Osteoblast (primary cell): ENCODE measurements at regions not wholly inside any gene's neighbourhood (a gene's known extent, or its start where the extent isn't known, plus 50 kb on each side); places are given as distances from the start of the nearest gene placed in this dataset.

Experiments used
- DNase-seq: peaks from one replicate; pipeline ENCODE4 v3.0.0; 2011; ENCODE audit warnings: low spot score, mixed read lengths; ENCODE audit not compliant: insufficient read length; ENCODE audit errors: missing footprints
- H2AFZ ChIP-seq: 2 replicates; pipeline ENCODE4 v1.6.0; 2011; ENCODE audit warnings: mild to moderate bottlenecking, low read length
- H3K27ac ChIP-seq: 2 replicates; pipeline ENCODE4 v1.5.1; 2011; ENCODE audit warnings: mild to moderate bottlenecking, low read depth, low read length, moderate library complexity
- H3K27me3 ChIP-seq: 2 replicates; pipeline ENCODE4 v1.6.0; 2012; ENCODE audit warnings: mild to moderate bottlenecking, control low read depth, inconsistent platforms, low read length, moderate library complexity; ENCODE audit not compliant: insufficient read depth
- H3K36me3 ChIP-seq: 2 replicates; pipeline ENCODE4 v1.5.1; 2011; ENCODE audit warnings: mild to moderate bottlenecking, low read length, control low read depth, moderate library complexity; ENCODE audit not compliant: insufficient read depth
- H3K4me1 ChIP-seq: 2 replicates; pipeline ENCODE4 v1.5.1; 2011; ENCODE audit warnings: mild to moderate bottlenecking, low read length, control low read depth, moderate library complexity; ENCODE audit not compliant: insufficient read depth
- H3K4me2 ChIP-seq: 2 replicates; pipeline ENCODE4 v1.6.0; 2011; ENCODE audit warnings: mild to moderate bottlenecking, low read length; ENCODE audit not compliant: insufficient read depth
- H3K4me3 ChIP-seq: fragments of 200-600 bp; sonication (generic); 3 replicates; pipeline ENCODE4 v1.5.1; 2012; ENCODE audit warnings: mild to moderate bottlenecking, low read length, inconsistent platforms; ENCODE audit not compliant: insufficient read depth
- H3K79me2 ChIP-seq: 2 replicates; pipeline ENCODE4 v1.6.0; 2012; ENCODE audit warnings: mild to moderate bottlenecking, low read length, control low read depth, inconsistent platforms; ENCODE audit not compliant: insufficient read depth
- H3K9me3 ChIP-seq: 2 replicates; pipeline ENCODE4 v1.5.1; 2011; ENCODE audit warnings: low read depth, low read length, control low read depth
- H4K20me1 ChIP-seq: 2 replicates; pipeline ENCODE4 v1.6.0; 2012; ENCODE audit warnings: mild to moderate bottlenecking, low read length, control low read depth; ENCODE audit not compliant: insufficient read depth
- TF ChIP-seq, protein P1 (sequence below): IDR thresholded peaks from 2 replicates; pipeline ENCODE4 v1.5.1; 2011; ENCODE audit warnings: mild to moderate bottlenecking, low read depth, low read length, moderate library complexity; ENCODE audit errors: extremely low read depth

GRCh38 chr18:25503567-25504081 lies 151.7 kb upstream of the ZNF521 start:
- Histone ChIP-seq H3K27me3 (no peaks in the 10 kb centered on the region), H3K9me3 (no peaks in the 10 kb centered on the region), H3K4me2 (peak overlapping the region; percentile 93), H3K4me3 (peak overlapping the region; percentile 70), H3K4me1 (no peaks in the 10 kb centered on the region), H2AFZ (peak overlapping the region; percentile 98), H3K27ac (no peak overlapping the region), H4K20me1 (no peaks in the 10 kb centered on the region), H3K79me2 (no peaks in the 10 kb centered on the region), H3K36me3 (no peaks in the 10 kb centered on the region)
- TF ChIP-seq, protein P1, sequence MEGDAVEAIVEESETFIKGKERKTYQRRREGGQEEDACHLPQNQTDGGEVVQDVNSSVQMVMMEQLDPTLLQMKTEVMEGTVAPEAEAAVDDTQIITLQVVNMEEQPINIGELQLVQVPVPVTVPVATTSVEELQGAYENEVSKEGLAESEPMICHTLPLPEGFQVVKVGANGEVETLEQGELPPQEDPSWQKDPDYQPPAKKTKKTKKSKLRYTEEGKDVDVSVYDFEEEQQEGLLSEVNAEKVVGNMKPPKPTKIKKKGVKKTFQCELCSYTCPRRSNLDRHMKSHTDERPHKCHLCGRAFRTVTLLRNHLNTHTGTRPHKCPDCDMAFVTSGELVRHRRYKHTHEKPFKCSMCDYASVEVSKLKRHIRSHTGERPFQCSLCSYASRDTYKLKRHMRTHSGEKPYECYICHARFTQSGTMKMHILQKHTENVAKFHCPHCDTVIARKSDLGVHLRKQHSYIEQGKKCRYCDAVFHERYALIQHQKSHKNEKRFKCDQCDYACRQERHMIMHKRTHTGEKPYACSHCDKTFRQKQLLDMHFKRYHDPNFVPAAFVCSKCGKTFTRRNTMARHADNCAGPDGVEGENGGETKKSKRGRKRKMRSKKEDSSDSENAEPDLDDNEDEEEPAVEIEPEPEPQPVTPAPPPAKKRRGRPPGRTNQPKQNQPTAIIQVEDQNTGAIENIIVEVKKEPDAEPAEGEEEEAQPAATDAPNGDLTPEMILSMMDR = no peak
- DNase-seq = peak; percentile 72

DNA sequence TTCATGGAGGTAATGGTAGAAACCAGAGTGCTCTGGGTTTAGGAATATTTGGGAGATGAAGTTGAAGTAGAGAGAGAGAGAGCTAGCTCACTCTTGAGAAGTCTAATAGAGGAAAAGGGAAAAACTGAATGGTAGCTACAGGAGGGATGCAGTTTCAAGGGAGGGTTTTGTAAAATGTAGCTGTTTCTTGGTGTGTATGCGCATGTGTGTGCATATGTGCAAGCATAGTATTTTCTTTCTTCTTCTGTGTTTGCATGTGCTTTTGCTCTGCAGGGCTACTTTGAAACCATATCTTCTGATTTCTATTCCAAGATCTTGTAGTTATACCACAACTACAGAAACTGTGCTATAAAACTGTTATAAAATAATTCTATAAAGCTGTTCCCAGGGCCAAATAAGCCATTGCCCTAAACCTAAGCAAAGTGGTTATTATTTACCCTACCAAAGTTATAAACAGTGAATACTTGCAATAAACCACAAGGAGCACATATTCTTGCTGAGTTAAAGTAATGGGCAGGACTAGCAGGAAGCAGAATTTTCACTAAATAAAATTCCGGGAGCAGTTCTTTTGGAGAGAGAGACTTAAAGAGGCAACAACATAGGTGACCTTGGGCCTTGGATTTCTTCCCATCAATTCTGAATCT lies 145.3 kb upstream of the ZNF521 start:
- H4K20me1 ChIP-seq = no peaks in the 10 kb centered on the region
- TF ChIP-seq, protein P1 = no peak
- no peaks in the 10 kb centered on the region for H3K79me2 ChIP-seq

GRCh38 chr18:25496544-25496943 lies 144.6 kb upstream of the ZNF521 start:
- H3K4me1 ChIP-seq = no peaks in the 10 kb centered on the region
- no peak overlapping the region for H3K4me3 ChIP-seq
- no peak overlapping the region for H3K27ac ChIP-seq
- no peak overlapping the region for H3K4me2 ChIP-seq
- H3K79me2 ChIP-seq = no peaks in the 10 kb centered on the region
- no peak for DNase-seq
- no peaks in the 10 kb centered on the region for H3K9me3 ChIP-seq
- no peaks in the 10 kb centered on the region for H4K20me1 ChIP-seq
- H2AFZ ChIP-seq = no peak overlapping the region
- no peaks in the 10 kb centered on the region for H3K27me3 ChIP-seq
- TF ChIP-seq, protein P1 = no peak
- no peaks in the 10 kb centered on the region for H3K36me3 ChIP-seq

More for the DNA sequence above, 145.3 kb upstream of the ZNF521 start:
- Histone ChIP-seq H3K4me1 (no peaks in the 10 kb centered on the region), H3K9me3 (no peaks in the 10 kb centered on the region), H2AFZ (no peak overlapping the region), H3K4me3 (no peak overlapping the region), H3K36me3 (no peaks in the 10 kb centered on the region), H3K4me2 (no peak overlapping the region), H3K27me3 (no peaks in the 10 kb centered on the region), H3K27ac (no peak overlapping the region)
- no peak for DNase-seq

DNA sequence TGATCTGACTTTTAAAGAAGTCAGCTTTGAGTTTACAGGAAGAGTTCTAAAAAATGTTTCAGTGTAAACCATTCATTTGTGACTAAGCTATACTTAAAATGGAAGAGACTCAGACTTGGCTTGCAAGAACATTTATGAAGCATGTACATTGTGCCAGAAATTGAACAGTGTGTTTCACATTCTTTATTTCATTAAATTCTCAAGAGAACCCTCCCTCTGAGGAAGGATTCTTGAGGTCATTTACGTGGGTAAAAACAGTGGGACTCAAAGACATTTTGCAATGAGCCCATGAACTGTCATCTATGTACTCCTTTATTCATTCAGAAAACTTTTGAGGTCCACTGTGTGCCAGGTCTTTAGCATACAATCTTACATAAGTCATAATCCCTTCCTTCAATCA lies 143.6 kb upstream of the ZNF521 start:
- Histone ChIP-seq H3K4me3 (no peak overlapping the region), H2AFZ (no peak overlapping the region), H3K9me3 (no peaks in the 10 kb centered on the region), H4K20me1 (no peaks in the 10 kb centered on the region), H3K79me2 (no peaks in the 10 kb centered on the region), H3K36me3 (no peaks in the 10 kb centered on the region), H3K4me2 (no peak overlapping the region), H3K4me1 (no peaks in the 10 kb centered on the region), H3K27ac (no peak overlapping the region), H3K27me3 (no peaks in the 10 kb centered on the region)
- DNase-seq = no peak
- TF ChIP-seq, protein P1 = no peak
